SKM-1 treated with dmso at 0.1 percent for 144 hours (cell line): ENCODE measurements at regions not wholly inside any gene's neighbourhood (a gene's known extent, or its start where the extent isn't known, plus 50 kb on each side); places are given as distances from the start of the nearest gene placed in this dataset.
"Not testable (repeated sequence)": the region's sequence is repeated elsewhere in the genome, so short reads cannot be mapped to it uniquely, and the experiment has no call there.

Source experiments
- DNase-seq: peaks from one replicate; lab custom pipeline; 2025; ENCODE audit not compliant: unreplicated experiment; lab: John Stamatoyannopoulos, UW

DNA sequence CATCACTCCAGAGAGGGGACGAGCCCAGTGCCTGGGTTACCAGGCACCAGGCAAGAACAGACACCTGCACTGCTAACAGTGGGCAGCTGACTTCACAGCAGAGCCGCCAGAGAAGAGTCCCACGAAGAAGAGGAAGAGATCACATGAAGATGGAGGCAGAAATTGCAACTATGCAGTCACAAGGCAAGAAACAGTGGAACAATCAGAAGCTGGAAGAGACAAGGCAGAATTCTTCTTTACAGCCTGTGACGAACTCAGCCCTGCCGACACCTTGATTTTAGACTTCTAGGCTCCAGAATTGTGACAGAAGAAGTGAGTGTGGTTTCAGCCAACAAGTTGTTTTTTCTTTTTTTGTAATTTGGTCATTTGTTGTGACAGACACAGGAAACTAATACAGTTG, 59.2 kb downstream of the IL12A start:
- DNase-seq = no peak

GRCh38 chr3:160049038-160049437, 60.4 kb downstream of the IL12A start:
- no peak for DNase-seq

- no peak for DNase-seq
Measured at GRCh38 chr3:160049565-160049964, 60.9 kb downstream of the IL12A start.

GRCh38 chr3:160049988-160050387, 61.4 kb downstream of the IL12A start:
- no peak for DNase-seq

GRCh38 chr3:160052385-160053047, 63.9 kb downstream of the IL12A start:
- no peak for DNase-seq

DNA sequence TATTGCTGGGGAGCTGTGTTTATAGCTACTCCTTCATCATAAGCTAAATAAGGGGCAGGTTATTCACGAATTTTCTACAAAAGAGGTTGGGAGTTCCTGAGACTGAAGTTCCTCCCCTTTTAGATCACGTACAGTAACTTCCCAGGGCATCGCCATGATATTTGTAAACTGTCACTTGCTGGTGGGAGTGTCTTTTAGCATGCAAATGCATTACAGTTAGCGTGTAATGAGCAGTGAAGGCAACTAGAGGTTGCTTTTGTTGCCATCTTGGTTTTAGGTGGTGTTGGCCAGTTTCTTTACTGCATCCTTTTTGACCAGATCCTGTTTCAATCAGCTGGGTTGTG, 64.4 kb downstream of the IL12A start:
- no peak for DNase-seq

GRCh38 chr3:160054862-160055261, 66.2 kb downstream of the IL12A start:
- not testable (repeated sequence) for DNase-seq

- DNase-seq = no peak
Measured at GRCh38 chr3:160055659-160056058, 67.0 kb downstream of the IL12A start.

GRCh38 chr3:160057331-160057730, 68.7 kb downstream of the IL12A start:
- DNase-seq = no peak

- DNase-seq = no peak
Measured at GRCh38 chr3:160060409-160061027, 71.9 kb downstream of the IL12A start.

DNA sequence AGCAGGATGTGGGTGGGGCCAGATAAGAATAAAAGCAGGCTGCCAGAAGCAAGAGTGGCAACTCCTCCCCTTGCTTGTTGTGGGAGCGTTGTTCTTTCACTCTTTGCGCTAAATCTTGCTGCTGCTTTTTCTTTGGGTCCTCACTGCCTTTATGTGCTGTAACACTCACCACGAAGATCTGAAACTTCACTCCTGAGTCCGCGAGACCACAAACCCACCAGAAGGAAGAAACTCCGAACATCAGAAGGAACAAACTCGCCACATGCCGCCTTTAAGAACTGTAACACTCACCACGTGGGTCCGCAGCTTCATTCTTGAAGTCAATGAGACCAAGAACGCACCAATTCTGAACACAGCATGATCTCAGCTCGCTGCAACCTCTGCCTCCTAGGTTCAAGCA, 72.9 kb downstream of the IL12A start:
- no peak for DNase-seq

DNA sequence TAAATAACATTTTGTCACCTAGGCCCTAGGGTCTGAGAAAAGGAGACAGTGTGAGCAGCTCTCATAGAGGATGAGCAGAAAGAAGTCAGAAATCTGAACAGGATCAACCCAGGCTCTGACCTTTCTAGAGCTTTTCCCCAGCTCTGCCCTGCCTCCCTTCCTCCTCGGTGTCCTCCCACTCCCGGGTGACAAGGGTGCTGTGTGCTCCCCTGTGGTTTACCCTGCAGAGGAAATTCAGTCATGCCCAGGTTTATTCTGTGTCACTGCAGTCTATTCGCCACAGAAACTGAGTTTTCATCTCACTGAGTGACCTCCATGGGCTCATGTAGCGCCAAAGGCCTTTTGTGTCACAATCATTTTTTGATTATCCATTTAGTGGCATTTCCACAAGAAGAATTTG, 76.6 kb downstream of the IL12A start:
- DNase-seq = no peak

- no peak for DNase-seq
Measured at GRCh38 chr3:160065786-160066185, 77.2 kb downstream of the IL12A start.

- peak; percentile 28 for DNase-seq
Measured at GRCh38 chr3:160069986-160070385, 81.4 kb downstream of the IL12A start.

GRCh38 chr3:160076519-160076918, 87.9 kb downstream of the IL12A start:
- DNase-seq = no peak

GRCh38 chr3:160078533-160078932, 89.9 kb downstream of the IL12A start:
- DNase-seq = no peak

- DNase-seq = no peak
Measured at GRCh38 chr3:160081958-160082533, 93.4 kb downstream of the IL12A start.

GRCh38 chr3:160084998-160085397, 96.4 kb downstream of the IL12A start:
- DNase-seq = no peak

GRCh38 chr3:160088492-160089137, 100.0 kb downstream of the IL12A start:
- DNase-seq = no peak

GRCh38 chr3:160090653-160091052, 102.0 kb downstream of the IL12A start:
- no peak for DNase-seq

GRCh38 chr3:160091441-160091840, 102.8 kb downstream of the IL12A start:
- no peak for DNase-seq

- no peak for DNase-seq
Measured at GRCh38 chr3:160092760-160093159, 104.1 kb downstream of the IL12A start.
